Gastrocnemius medialis (tissue), 4 donors: ENCODE measurements at regions not wholly inside any gene's neighbourhood (a gene's known extent, or its start where the extent isn't known, plus 50 kb on each side); places are given as distances from the start of the nearest gene placed in this dataset.

ENCODE experiments used
- ATAC-seq, 2 donors: fragments of 150-250 bp; one replicate each; pipeline ENCODE4 v1.9.1; 2016
- DNase-seq, 2 donors: peaks; one replicate each; pipeline ENCODE4 v3.0.0-alpha.2; 2019
- H3K27ac ChIP-seq, 4 donors: fragments of 200-600 bp; sonication (generic); 1 replicate in 1 of 4; 2 replicates in 3 of 4; pipeline ENCODE4 v1.5.1; 2016 to 2018; ENCODE audit warnings: mild to moderate bottlenecking in 2 of 4, moderate library complexity in 1 of 4
- H3K27me3 ChIP-seq, 3 donors: fragments of 200-600 bp; sonication (generic) in 2 of 3; 1 replicate in 1 of 3; 2 replicates in 2 of 3; pipeline versions ENCODE4 v1.5.1 to v1.6.0; 2016 to 2019; ENCODE audit warnings: mild to moderate bottlenecking in 1 of 3, moderate library complexity in 1 of 3
- H3K36me3 ChIP-seq, 2 donors: fragments of 200-600 bp; sonication (generic) in 1 of 2; one replicate each; pipeline ENCODE4 v1.5.1; 2017 to 2018
- H3K4me1 ChIP-seq, 2 donors: fragments of 200-600 bp; sonication (generic) in 1 of 2; one replicate each; pipeline ENCODE4 v1.5.1; 2016 to 2017; ENCODE audit warnings: mild to moderate bottlenecking in 2 of 2
- H3K4me3 ChIP-seq, 4 donors: fragments of 200-600 bp; sonication (generic) in 3 of 4; 1 replicate in 1 of 4; 2 replicates in 3 of 4; pipeline ENCODE4 v1.5.1; 2016 to 2019; ENCODE audit warnings: mild to moderate bottlenecking in 2 of 4
- H3K9me3 ChIP-seq, 3 donors: fragments of 200-600 bp; sonication (generic) in 2 of 3; 1 replicate in 1 of 3; 2 replicates in 2 of 3; pipeline ENCODE4 v1.5.1; 2016 to 2019
- POLR2A ChIP-seq, 2 donors: fragments of 450-650 bp; IDR thresholded peaks; one replicate each; pipeline ENCODE4 v1.6.1; 2017; ENCODE audit warnings: antibody characterized with exemption in 2 of 2, mild to moderate bottlenecking in 2 of 2, moderate library complexity in 2 of 2
- in situ Hi-C, 4 donors: fragments of 200-750 bp; cut with MboI; loops; one replicate each; pipeline versions ENCODE4 v1.15.0 to v1.8.0; 2017; ENCODE audit warnings: low sequenced_read_pairs in 4 of 4
- intact Hi-C: fragments of 100-400 bp; cut with DNase I; formaldehyde crosslinking; loops from one replicate; pipeline ENCODE4 v1.15.1; 2023; ENCODE audit warnings: low total_unique reads
- TF ChIP-seq, protein P1 (sequence below), 5 experiments: fragments of 450-650 bp in 3 of 5; fragments of 200-600 bp in 2 of 5; sonication (generic) in 2 of 5; IDR thresholded peaks in 4 of 5; conservative IDR thresholded peaks in 1 of 5; 1 replicate in 4 of 5; 2 replicates in 1 of 5; pipeline ENCODE4 v1.5.1; 2016 to 2019; ENCODE audit warnings: antibody characterized with exemption in 5 of 5, mild to moderate bottlenecking in 3 of 5, moderate library complexity in 3 of 5

DNA sequence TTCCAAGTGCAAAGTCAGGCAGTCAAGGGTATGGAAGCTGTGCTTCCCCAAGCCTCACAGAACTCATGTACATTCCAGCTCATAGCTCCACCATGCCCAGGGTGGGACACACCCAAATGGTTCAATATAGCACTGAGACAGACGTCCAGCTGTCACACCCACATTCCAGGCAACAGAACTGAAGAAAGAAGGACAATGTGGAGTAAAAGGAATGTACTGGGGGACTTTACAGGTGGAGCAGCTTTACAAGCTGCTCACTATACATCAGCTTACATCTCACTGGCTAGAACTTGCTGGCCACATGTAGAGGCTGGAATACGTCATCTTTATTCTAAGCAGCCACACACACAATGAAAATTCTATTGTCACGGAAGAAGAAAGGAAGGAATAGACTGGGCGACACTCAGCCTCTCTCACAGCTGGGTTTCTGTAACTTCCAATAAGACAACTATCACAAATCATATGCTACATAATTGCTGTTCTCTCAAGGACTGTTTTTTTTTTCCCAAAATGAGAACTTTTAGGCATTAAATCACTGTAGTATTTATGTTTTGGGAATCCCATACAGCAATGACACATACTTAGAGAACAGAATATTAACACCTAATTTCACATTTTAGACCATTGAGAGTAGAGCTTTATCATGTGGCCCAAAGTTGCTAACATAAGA lies 86.1 kb downstream of the KLF12 start:
- no peak for TF ChIP-seq POLR2A (IDR thresholded peaks at IDR 0.05)
- TF ChIP-seq, protein P1, sequence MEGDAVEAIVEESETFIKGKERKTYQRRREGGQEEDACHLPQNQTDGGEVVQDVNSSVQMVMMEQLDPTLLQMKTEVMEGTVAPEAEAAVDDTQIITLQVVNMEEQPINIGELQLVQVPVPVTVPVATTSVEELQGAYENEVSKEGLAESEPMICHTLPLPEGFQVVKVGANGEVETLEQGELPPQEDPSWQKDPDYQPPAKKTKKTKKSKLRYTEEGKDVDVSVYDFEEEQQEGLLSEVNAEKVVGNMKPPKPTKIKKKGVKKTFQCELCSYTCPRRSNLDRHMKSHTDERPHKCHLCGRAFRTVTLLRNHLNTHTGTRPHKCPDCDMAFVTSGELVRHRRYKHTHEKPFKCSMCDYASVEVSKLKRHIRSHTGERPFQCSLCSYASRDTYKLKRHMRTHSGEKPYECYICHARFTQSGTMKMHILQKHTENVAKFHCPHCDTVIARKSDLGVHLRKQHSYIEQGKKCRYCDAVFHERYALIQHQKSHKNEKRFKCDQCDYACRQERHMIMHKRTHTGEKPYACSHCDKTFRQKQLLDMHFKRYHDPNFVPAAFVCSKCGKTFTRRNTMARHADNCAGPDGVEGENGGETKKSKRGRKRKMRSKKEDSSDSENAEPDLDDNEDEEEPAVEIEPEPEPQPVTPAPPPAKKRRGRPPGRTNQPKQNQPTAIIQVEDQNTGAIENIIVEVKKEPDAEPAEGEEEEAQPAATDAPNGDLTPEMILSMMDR (IDR thresholded peaks at IDR 0.05 in 4 of 5, conservative IDR thresholded peaks at IDR 0.05 in 1 of 5), result no peak
- H3K36me3 ChIP-seq, result no peaks in the 10 kb centered on the region
- DNase-seq (no peak), ATAC-seq (no peak)
- H3K27me3 ChIP-seq, result no peaks in the 10 kb centered on the region
- in situ Hi-C loops (no loop called here), intact Hi-C loops (no loop called here)
- H3K27ac ChIP-seq, result no peak overlapping the region
- no peaks in the 10 kb centered on the region for H3K9me3 ChIP-seq
- peaks cover 13 to 21% of the 10 kb centered on the region in 2 donors for H3K4me1 ChIP-seq
- H3K4me3 ChIP-seq, result no peak overlapping the region

DNA sequence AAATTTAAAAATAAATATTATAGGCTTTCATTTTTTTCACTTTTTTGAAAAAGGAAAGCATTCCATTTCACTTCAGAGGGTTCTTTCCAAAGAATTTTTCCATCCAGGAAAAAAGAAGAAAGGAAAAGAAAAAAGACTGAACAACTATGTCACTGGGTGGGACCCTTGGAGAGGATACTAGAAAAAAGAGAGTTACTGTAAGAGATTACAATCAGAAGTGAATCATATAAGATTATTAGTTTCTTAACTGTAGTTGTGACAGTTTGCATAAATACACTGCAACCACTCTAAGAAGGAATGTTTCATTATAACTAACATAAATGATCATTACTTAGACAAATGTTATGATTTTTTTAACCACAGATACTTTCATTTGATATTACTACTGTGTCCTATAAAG lies 87.8 kb downstream of the KLF12 start:
- in situ Hi-C loops, result no loop called here
- intact Hi-C loops, result no loop called here
- no peak for DNase-seq
- Histone ChIP-seq H3K9me3 (no peaks in the 10 kb centered on the region), H3K4me1 (peaks cover 13 to 23% of the 10 kb centered on the region in 2 donors), H3K27ac (no peak overlapping the region), H3K4me3 (no peak overlapping the region), H3K27me3 (no peaks in the 10 kb centered on the region), H3K36me3 (no peaks in the 10 kb centered on the region)
- no peak for TF ChIP-seq POLR2A (IDR thresholded peaks at IDR 0.05)
- TF ChIP-seq, protein P1 (IDR thresholded peaks at IDR 0.05 in 4 of 5, conservative IDR thresholded peaks at IDR 0.05 in 1 of 5), result no peak
- no peak for ATAC-seq

DNA sequence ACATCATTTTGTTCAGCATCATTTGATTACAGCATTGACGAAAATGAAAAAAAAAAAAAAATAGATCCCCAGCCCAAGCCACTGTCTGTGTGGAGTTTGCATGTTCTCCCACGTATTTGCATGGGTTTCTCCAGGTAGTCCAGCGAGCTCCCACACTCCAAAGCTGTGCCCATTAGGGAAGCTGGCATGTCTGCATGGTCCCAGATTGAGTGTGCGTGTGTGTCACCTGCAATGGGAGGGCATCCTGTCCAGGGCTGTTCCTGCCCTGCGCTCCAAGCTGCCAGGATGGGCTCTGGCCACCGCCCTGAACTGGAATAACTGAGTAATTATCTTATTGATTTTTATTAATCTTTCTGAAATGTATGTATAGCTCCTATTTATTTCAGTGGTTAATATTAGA lies 88.6 kb downstream of the KLF12 start:
- no peaks in the 10 kb centered on the region for H3K36me3 ChIP-seq
- H3K27me3 ChIP-seq, result no peaks in the 10 kb centered on the region
- intact Hi-C loops, result no loop called here
- peaks cover 15 to 23% of the 10 kb centered on the region in 2 donors for H3K4me1 ChIP-seq
- no peaks in the 10 kb centered on the region for H3K9me3 ChIP-seq
- no peak for DNase-seq
- no peak overlapping the region for H3K4me3 ChIP-seq
- in situ Hi-C loops, result no loop called here
- TF ChIP-seq, protein P1 (IDR thresholded peaks at IDR 0.05 in 4 of 5, conservative IDR thresholded peaks at IDR 0.05 in 1 of 5), result no peak
- no peak for TF ChIP-seq POLR2A (IDR thresholded peaks at IDR 0.05)
- H3K27ac ChIP-seq, result no peak overlapping the region
- no peak for ATAC-seq

DNA sequence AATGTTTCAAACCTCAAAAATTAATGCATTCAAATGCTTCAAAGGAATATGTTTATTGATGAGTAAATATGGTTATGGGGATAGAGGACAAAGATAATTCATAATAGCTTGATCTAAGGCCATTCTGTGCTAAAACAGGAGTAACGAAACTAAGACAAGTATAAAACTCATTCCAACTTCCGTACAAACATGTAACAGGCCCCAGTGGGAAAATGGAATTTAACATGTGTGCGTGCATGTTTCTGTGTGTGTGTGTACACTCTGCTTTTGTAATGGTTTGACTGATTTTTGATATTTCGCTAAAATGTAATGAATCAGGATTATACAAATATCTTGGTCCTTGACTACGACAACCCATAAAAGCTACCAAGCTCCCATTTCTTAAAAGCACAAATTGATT lies 91.0 kb downstream of the KLF12 start:
- in situ Hi-C loops (no loop called here), intact Hi-C loops (no loop called here)
- H3K9me3 ChIP-seq, result no peaks in the 10 kb centered on the region
- H3K27me3 ChIP-seq, result no peaks in the 10 kb centered on the region
- H3K27ac ChIP-seq, result no peak overlapping the region
- peaks cover 12 to 19% of the 10 kb centered on the region in 2 donors for H3K4me1 ChIP-seq
- no peaks in the 10 kb centered on the region for H3K36me3 ChIP-seq
- TF ChIP-seq POLR2A (IDR thresholded peaks at IDR 0.05), result no peak
- TF ChIP-seq, protein P1 (IDR thresholded peaks at IDR 0.05 in 4 of 5, conservative IDR thresholded peaks at IDR 0.05 in 1 of 5), result no peak
- no peak overlapping the region for H3K4me3 ChIP-seq
- DNase-seq, result no peak
- ATAC-seq, result no peak

DNA sequence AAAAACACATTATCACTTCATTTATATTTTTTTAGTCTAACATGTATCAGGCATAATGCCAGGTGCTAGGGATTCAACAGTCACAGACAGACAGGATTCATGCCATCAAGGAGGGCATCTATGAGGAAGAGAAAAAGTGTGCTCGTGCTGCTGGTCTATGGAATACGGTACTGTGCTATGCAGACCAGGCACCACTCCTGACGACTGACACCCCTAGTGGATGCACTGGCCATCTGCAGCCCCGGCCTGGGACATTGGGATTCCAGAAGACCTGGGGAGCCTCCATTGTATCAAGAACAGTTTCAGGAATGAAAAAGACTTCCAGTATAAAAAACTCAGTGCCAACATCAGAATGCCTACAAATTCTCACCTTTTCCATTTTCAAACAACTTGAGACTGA lies 94.0 kb downstream of the KLF12 start:
- in situ Hi-C loops, result no loop called here
- H3K27ac ChIP-seq, result no peak overlapping the region
- DNase-seq (peak; percentile 3 to 21), ATAC-seq (peak in 1 of 2 donors; percentile 75)
- TF ChIP-seq POLR2A (IDR thresholded peaks at IDR 0.05), result no peak
- TF ChIP-seq, protein P1 (IDR thresholded peaks at IDR 0.05 in 4 of 5, conservative IDR thresholded peaks at IDR 0.05 in 1 of 5), result peak in 3 of 5 experiments; percentile 32 to 50 (median 34)
- H3K36me3 ChIP-seq, result no peaks in the 10 kb centered on the region
- no peaks in the 10 kb centered on the region for H3K9me3 ChIP-seq
- peaks cover 5 to 6% of the 10 kb centered on the region in 2 donors for H3K4me1 ChIP-seq
- intact Hi-C loops, result no loop called here
- no peaks in the 10 kb centered on the region for H3K27me3 ChIP-seq
- H3K4me3 ChIP-seq, result no peak overlapping the region
